HG02642 (cell line): ENCODE measurements at regions not wholly inside any gene's neighbourhood (a gene's known extent, or its start where the extent isn't known, plus 50 kb on each side); places are given as distances from the start of the nearest gene placed in this dataset.

Experiments used
- ATAC-seq: cut with Tn5 transposase; IDR thresholded peaks from one replicate; pipeline ENCODE4 v1.9.1; 2021; ENCODE audit warnings: mild to moderate bottlenecking; ENCODE audit not compliant: unreplicated experiment, poor library complexity

DNA sequence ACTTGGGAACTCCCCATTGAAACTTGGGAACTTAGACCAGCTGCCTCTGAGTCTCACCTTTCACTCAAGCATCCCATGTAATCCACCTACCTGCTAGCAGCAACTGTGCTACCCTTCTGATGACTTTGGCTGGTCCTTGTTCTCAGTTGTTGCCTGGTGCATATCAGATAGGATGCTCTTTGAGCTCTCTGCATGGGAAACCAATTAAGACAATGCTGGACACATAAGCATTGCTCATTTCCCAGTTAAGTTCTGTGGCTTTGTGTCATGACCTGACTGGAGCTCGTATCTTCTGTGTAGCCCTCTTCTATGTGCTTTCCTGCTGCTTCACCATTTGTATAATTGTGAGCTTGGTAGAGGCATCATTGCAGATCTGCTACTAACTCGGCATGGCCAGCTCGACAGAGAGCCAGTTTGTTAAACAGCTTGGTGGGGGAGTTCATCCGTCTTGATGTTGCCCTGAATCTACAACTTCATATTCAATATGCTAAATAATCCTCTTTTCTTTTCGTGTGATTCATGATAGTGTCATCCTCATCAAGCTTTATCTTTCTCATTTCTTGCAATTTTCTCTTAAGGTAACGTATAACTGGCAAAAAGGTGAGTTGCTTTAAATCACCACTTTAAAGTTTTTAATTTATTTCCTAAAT is 447.5 kb upstream of the SLC14A2 start:
- no peak for ATAC-seq

DNA sequence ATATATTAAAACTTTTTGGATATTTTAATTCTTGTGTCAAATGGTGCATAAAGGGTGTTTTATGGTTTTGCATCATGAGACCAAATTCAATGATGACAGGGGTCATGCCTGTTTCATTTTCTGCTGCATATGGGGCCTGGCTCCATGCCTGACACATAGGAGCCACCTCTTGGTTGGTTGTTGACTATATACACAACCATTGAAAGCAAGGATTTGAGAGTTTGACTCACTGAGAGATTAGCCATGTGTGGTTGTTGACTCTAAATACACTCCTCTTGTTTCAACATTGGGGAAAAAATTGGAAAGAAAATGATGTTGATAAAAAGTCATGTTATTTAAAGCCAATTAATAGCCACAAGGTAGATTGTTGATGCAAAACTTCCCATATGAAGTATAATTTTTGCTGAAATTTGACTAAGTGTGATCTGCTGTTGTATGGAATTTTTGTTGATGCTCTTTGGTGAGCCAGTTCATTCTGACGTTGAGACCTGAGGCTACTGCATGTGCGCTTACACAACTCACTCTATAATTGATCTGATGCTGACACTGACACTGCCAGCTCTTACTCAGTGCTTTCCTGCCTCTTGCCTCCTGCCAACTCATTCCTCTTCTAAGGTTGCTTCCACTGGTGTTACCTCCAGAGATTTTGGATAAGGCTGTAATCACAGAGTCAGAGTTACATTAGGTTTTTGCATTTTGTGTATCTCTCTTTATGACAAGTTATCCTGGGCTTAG is 446.2 kb upstream of the SLC14A2 start:
- no peak for ATAC-seq

DNA sequence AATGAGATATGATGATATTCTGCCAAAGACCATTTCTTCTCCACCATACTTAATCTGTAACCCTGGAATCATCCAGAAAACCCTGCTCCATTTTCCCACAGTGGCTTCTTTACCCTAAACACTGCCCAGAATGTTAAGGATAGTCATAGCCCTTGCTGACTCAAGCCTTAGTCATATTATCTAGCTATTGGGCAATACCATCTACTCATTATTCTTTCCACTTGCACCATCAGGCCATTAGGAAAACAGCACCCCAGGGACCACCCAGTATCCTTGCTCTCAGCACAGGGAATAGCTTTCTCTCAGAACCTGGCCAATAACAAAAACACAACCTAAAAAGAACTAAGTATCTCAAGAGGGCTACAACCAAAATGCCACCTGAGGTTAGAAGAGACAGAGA is 445.7 kb upstream of the SLC14A2 start:
- no peak for ATAC-seq

DNA sequence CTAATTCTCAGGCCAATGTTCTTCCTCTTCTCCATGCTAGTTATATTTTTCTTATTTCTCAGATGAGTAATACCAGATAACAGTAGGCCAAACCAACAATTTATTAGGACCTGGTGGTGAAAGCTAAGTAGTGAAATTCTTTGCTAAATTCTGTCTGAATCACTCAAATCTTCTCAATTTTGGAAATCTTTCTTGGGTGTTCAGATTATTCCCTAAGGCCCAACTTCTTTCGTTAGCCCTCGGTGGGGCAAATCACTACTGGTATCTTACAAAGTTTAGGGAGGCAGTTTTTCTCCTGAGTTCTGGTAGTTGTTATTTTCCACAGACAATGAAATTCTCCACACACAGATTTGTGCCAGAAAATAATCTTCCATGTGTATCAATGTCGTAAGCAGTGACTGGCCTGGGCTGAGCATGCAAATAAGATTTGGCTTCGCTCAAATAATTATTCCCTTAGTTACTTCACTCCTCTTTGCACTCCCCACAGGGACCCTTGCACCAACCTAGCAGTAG is 443.5 kb upstream of the SLC14A2 start:
- ATAC-seq: no peak

DNA sequence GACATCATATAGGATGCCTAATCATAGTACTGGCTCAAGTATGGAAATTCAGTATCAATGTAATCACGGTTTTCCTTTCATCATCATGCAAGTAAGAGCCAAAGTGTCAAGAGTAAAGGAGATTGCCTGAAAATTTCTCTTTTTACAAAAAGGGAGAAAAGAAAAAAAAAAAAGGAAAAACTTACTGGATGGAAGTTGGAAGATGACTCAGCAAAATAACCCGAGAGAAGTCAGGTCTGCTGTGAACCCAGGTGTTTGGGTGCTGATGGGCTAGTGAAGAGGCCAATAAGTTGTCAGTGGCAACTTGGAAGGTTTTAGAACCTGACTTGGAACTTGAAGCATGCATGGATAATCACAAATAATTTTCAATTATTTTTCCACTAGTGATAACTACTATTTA is 441.9 kb upstream of the SLC14A2 start:
- no peak for ATAC-seq

DNA sequence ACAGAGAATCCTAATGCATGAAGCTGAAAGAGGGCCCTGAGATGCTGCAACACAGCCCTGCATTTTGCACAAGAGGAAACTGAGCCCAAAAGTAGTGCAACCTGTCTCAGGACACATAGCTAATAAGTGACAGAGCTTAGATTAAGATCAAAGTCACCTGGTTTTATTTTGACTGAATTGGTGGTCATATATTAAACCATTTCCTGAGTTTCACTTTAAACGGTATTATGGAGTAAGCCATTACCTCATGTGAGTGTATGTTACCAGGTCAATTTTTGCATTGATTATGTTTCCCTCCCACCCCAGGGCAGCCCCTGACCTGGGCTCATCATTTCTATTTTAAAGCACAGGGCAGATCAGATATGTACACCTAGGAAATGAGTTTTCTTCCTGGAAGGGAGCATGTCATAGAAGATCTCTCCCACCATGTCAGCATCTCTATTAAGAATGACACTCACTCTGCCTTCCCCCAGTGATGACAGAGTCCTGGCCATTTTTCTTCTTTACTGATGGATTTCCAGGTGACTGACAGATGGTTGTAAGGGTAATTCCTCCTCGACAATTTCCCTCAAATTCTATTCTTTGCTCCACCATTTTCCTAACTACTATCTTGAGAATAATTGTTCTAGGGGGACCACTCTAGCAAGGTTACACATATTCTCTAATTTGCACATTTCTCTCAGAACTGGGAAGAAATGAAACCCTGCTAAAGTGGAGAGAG is 441.3 kb upstream of the SLC14A2 start:
- ATAC-seq: peak; percentile 44

DNA sequence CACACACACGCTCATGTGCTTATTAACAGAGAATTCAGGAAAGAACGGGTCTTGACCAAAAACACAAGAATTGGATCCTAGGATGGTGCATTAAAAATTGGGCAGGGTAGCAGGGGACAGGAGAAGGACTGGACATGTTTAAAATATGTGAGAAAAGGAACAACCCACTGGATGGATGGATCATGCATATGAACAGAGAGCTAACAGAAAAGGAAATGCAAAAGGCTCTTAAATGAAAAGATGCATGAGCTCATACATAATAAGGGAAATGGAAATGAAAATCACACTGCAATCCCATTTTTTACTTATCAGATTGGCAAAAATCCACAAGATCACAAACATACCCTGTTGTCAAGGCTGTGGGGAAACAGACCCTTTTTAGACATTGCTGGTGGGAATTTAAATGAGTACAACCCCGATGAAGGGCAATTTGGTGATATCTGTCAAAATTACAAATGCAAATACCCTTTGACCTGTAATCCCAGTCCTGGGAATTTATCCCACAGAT is 440.6 kb upstream of the SLC14A2 start:
- no peak for ATAC-seq

DNA sequence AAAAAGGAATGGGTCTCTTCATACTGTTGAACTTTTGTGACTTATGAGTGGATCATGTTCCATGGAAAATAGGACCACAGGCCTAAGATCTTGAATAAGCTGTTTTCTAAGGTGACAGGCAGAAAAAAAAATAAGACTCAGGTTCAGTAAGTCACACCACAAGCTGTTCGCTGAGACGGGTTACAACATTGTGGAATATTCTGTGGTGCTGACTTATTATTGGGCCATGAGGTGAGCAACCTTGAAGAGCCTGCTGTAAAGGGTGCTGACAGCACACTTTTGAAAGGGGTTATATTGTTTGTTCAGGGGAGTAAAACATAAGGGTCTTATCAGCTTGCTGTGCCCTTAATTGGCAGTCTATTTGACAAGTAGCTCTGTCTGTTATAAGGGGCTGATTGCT is 439.8 kb upstream of the SLC14A2 start:
- ATAC-seq: no peak

DNA sequence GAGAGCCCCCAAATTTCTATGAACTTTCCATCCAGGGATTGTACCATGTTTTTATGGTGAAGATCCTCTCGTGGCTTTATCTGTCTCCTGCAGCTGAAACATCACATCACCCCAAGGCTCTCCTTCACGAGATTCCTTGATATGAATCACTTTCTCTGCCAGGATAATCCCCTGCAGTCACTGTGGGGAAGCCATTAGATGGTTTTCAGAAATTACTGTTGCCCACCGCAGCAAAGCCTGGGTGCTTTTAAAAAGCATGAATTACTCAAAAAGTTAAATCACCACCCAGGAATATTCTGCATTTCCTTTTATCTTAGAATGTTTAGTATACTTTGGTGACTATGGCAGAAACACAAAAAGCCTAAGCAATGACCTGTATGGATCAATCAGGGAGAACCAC is 428.4 kb upstream of the SLC14A2 start:
- ATAC-seq: no peak

DNA sequence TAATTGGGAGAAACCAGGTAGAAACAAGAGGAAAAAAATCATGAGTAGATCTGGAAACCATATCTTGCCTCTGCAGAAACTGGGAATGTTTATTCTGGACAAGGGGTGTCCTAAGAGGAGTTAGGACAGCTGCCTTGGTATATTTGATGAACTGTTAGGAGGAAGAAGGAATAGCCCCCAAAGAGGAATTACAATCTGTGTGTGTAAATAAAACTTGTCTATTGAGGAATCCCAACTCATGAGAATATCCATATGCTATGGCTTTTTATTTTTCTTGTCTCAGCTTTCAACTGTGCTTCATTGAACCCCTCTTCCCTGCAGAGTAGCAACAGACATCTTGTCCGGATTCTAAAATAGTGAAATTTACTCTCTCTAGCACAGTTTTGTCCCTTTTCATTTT is 423.5 kb upstream of the SLC14A2 start:
- no peak for ATAC-seq

DNA sequence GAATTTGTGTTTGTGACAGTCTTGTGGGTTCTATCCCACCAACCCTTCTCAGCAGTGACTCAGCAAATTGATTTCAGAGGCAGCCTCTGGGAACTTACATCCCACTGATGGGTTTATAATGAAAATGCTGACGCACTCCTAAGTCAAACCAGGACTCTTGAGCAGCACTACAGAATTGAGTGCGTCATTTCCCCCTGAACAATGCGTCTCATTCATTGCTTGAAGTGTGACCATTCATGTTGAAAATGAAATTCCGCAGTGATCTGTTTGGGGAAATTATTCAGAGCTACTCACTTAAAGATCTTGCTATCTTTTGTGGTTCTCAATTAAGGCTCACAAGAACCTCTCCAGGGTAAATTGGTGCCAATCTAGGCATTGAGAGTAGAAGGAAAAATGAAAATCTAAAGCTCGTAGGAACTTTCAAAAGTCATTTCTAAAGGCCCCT is 417.7 kb upstream of the SLC14A2 start:
- peak; percentile 99 for ATAC-seq

DNA sequence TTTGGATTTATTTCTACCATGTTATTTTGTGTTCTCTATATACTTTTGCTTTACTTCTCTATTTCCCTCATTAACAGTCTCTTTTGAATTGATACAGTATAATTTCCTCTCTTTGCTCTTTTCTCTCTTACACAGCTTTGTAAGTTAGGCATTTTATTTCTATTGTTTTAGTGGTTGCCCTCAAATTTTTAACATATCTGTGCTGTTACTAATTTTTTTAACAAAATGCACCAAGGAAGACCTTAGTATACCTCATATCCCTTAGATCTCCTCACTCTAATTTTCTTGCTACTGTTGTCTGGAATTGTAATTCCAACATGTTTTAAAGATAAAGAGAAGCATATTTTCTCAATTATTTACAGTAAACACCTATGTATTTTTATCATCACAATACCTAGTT is 416.8 kb upstream of the SLC14A2 start:
- no peak for ATAC-seq

DNA sequence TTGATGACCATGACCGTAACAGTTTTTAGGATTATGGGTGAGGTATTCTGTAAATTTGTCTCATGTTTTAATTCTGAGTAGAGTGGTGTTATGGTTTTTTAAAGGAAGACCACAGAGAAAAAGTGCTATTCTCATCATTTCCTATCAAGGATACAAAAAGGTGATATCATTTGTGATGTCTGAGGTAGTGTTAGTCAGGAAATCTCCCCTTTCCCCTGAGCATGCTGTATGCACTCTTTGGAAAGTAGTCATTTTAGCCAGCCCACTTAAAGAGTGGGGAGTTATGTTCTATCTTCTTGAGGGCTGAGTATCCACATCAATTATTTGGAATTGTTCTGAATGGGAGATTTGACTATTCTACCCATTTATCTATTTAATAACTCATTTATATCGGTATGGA is 414.2 kb upstream of the SLC14A2 start:
- ATAC-seq: no peak

DNA sequence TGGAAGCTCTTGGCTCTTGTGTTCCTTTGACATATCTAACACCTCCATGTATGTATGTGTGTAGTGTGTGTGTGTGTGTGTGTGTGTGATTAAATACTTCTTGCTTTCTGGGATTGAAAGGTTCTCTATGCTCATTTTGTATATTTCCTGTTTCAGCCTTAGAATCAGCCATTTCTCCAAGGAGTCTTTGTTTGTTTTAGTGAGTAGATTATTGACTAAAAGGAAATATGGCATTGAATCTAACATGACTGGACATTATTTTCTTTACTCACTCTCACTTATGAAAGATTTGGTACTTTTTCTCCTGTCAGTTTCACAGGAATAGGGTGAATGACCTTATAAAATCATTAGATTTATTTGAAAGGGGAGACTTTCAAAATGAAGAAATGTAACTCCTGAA is 413.8 kb upstream of the SLC14A2 start:
- ATAC-seq: no peak

DNA sequence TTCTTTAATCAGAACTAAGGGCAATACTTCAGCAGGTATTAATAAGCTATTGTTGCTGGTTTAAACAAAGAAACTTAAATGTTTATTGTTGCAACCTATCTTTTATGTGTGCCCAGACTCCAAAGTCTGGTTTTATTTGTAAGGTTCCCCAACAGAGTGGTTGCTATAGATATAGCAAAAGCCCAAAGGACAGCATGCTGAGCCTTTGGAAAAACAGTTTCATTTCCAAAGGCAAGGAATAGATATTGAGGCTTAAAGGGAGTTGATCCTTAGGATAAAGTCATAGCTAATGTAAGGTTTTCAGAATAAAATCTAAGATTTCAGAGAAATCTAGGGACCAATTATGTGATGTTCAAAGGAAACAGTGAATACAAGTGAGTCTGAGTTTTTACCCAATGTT is 413.2 kb upstream of the SLC14A2 start:
- no peak for ATAC-seq

DNA sequence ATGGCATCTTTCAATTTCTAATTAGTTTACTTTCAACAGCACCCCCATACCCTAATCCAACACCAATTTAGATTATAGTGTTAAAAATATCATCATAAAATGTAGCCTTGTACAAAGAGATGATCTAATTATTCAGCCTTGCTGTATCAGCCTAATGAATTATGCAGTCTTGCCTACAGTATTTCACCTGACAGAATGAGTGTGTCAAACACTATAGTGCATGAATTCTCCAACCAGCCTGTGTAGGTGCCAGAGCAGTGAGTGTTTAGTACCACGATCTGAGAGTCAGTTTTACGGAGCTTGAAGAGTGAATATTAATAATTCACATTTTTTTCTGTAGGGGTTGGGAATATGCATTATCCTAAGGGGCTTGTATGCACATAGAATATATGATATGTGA is 411.6 kb upstream of the SLC14A2 start:
- no peak for ATAC-seq

DNA sequence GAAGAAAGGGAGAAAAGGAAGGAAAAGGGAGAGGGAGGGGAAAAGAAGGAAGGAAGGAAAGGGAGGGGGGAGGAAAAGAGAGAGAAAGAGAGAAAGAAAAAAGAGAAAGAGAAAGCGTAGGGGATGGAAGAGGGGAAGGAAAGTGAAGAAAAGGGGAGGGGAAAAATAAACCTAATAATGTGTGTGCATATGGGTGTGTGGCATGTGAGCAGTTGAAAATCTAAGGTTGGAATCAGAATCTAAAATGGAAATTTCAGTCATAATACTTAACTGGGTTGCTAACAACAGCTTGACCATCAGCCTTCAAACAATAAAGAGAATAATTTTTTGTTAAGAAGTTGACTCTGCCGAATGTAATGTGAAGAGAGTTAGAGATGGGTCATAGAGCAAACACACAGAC is 407.9 kb upstream of the SLC14A2 start:
- ATAC-seq: no peak

DNA sequence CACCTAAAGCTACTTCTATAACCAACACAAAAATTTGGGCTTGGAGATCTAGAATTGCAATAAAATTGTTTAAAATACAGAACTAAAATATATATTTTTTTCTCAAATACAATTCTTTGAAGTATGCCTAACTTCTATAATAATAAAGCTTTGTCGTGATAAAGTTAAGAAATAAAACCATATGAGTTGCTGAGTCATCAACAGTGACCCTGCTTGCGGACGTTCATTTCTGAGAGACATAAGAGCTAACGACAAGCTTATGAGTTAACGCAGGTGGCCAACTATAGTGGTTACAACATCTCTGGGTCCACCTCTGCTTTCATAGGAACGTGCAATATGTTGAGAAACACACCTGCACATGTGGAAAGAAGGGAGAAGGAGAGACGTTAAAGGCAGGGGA is 407.1 kb upstream of the SLC14A2 start:
- ATAC-seq: no peak

DNA sequence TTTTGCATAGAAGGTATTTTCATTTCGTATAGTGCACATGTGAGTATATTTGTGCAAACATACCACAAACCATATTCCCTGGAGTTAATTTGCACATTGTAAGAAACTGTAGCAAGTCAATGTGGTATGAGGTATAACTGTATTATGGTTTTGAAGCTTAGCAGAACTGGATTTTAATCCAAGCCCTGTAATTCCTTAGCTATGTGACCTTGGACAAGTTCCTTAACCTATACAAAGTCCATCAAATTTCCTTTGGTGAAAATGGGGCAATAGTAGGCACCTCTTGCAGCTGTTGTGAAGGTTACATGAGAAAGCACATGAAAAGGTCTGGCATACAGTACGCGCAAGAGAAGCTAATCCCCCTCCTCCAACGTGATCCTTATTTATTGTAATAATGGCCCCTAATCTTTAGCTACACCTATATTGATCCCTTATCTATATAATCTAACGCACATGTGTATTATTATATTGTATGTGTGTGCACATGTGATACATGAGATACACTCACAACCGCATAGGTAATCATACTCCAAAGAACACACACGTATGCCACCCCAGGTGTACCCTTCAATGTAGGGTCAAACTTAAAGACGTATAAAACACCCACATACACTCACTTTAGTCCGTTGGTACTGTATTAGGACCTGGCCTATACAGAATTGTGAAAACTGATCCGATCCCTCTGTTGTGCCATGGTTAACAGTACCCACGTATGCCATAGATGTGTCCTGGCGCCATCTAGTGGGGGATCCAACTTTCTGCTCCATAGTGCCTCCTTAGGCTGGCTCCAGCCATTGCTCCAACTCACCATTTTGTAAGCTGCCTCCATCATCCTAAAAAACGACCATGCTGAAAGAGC is 402.9 kb upstream of the SLC14A2 start:
- peak; percentile 98 for ATAC-seq

DNA sequence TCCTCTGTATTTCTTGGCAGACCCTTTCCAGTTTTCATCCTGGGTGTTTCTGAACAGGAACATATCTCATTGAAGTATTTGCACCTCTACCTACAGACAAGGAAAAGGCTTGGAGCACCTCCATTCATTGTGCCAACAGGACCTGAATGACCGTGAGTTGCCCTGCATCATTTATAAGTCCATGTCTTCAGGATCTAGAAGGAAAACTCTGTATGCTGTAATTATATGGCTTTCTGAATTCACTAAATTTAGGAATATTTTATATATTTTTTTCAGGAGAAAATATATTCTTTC is 402.3 kb upstream of the SLC14A2 start:
- no peak for ATAC-seq
